Lung (tissue), 11 donors: ENCODE measurements at regions not wholly inside any gene's neighbourhood (a gene's known extent, or its start where the extent isn't known, plus 50 kb on each side); places are given as distances from the start of the nearest gene placed in this dataset.

Source experiments
- ATAC-seq: fragments of 200-7000 bp; cut with Tn5 transposase; one replicate; pipeline ENCODE4 v1.9.1; 2020; ENCODE audit warnings: moderate number of reproducible peaks; ENCODE audit not compliant: insufficient read depth, low FRiP score
- DNase-seq, 3 donors: peaks; one replicate each; pipeline ENCODE4 v3.0.0-alpha.2; 2013 to 2017
- H3K27ac ChIP-seq, 2 donors: one replicate each; pipeline ENCODE4 v1.5.1; 2013; ENCODE audit warnings: mild to moderate bottlenecking in 2 of 2, moderate library complexity in 2 of 2, control low read depth in 1 of 2, inconsistent platforms in 1 of 2, low read depth in 1 of 2, low read length in 1 of 2
- H3K27me3 ChIP-seq, 3 donors: one replicate each; pipeline ENCODE4 v1.5.1; 2013; ENCODE audit warnings: low read length in 2 of 3; ENCODE audit not compliant: control insufficient read depth in 3 of 3, insufficient read depth in 3 of 3
- H3K36me3 ChIP-seq, 4 donors: one replicate each; pipeline ENCODE4 v1.5.1; 2013; ENCODE audit warnings: low read length in 4 of 4, mild to moderate bottlenecking in 1 of 4, moderate library complexity in 1 of 4; ENCODE audit not compliant: control insufficient read depth in 4 of 4, insufficient read depth in 4 of 4
- H3K4me1 ChIP-seq, 5 donors: one replicate each; pipeline ENCODE4 v1.5.1; 2013; ENCODE audit warnings: low read length in 5 of 5, mild to moderate bottlenecking in 2 of 5, moderate library complexity in 1 of 5; ENCODE audit not compliant: control insufficient read depth in 5 of 5, insufficient read depth in 5 of 5
- H3K4me3 ChIP-seq: one replicate; pipeline ENCODE4 v1.5.1; 2013; ENCODE audit warnings: mild to moderate bottlenecking, control low read depth, moderate library complexity
- H3K9ac ChIP-seq, 2 donors: one replicate each; pipeline ENCODE4 v1.5.1; 2013; ENCODE audit warnings: low read length in 2 of 2, control low read depth in 1 of 2; ENCODE audit not compliant: insufficient read depth in 1 of 2
- H3K9me3 ChIP-seq, 4 donors: one replicate each; pipeline ENCODE4 v1.5.1; 2013; ENCODE audit warnings: low read length in 3 of 4, mild to moderate bottlenecking in 1 of 4, moderate library complexity in 1 of 4; ENCODE audit not compliant: control insufficient read depth in 4 of 4, insufficient read depth in 3 of 4
- CTCF ChIP-seq: IDR thresholded peaks from 2 replicates; pipeline ENCODE4 v1.5.1; 2012; ENCODE audit warnings: mild to moderate bottlenecking; ENCODE audit errors: control extremely low read depth, extremely low read depth
- WGBS, 2 donors: extraction: QIAGEN DNeasy Blood & Tissue Kit; methylation state at CpG; one replicate each; pipeline ENCODE4 v1.1.7; 2013; 5-methylcytosine and 5-hydroxymethylcytosine counted together
- donor health status: control.
- donor health status: control.
- donor health status: Bipolar disorder and iron deficiency.
- donor health status: healthy.
- donor health status: DM: yes; HTN: yes; CAD: no.

- peaks cover 0 to 20% (median 2%) of the 10 kb centered on the region in 5 donors for H3K4me1 ChIP-seq
- no peak for TF ChIP-seq CTCF
- 80 to 86% methylated on average over 3 of the region's 3 CpGs for WGBS, 2 donors
- no peaks in the 10 kb centered on the region for H3K36me3 ChIP-seq
- ATAC-seq (no peak), DNase-seq (no peak)
- no peak overlapping the region for H3K27ac ChIP-seq
- no peaks in the 10 kb centered on the region for H3K27me3 ChIP-seq
- H3K4me3 ChIP-seq, result no peak overlapping the region
- H3K9me3 ChIP-seq, result peaks cover 0 to 1% (median 0%) of the 10 kb centered on the region in 4 donors
- no peak overlapping the region for H3K9ac ChIP-seq
Observed at GRCh38 chr1:88537787-88538186, 146.3 kb upstream of the PKN2 start.

GRCh38 chr1:88538222-88538899, 145.7 kb upstream of the PKN2 start:
- peaks cover 0 to 15% (median 2%) of the 10 kb centered on the region in 5 donors for H3K4me1 ChIP-seq
- WGBS, 2 donors, result 71 to 88% methylated on average over 2 of the region's 2 CpGs
- no peaks in the 10 kb centered on the region for H3K36me3 ChIP-seq
- H3K9me3 ChIP-seq, result peaks cover 0 to 1% (median 0%) of the 10 kb centered on the region in 4 donors
- peak in 1 of 3 donors; percentile 31 for DNase-seq
- H3K27ac ChIP-seq, result no peak overlapping the region
- H3K27me3 ChIP-seq, result no peaks in the 10 kb centered on the region
- no peak overlapping the region for H3K4me3 ChIP-seq
- ATAC-seq, result no peak
- TF ChIP-seq CTCF, result no peak
- H3K9ac ChIP-seq, result no peak overlapping the region

- Histone ChIP-seq H3K4me3 (no peak overlapping the region), H3K36me3 (no peaks in the 10 kb centered on the region), H3K27ac (no peak overlapping the region), H3K4me1 (peaks cover 0 to 13% (median 2%) of the 10 kb centered on the region in 5 donors), H3K9ac (no peak overlapping the region), H3K9me3 (peaks cover 0 to 1% (median 0%) of the 10 kb centered on the region in 4 donors), H3K27me3 (no peaks in the 10 kb centered on the region)
- no peak for TF ChIP-seq CTCF
- ATAC-seq (no peak), DNase-seq (no peak)
- whole genome bisulfite sequencing, 2 donors, result 91 to 92% methylated on average over 2 of the region's 2 CpGs
Observed at GRCh38 chr1:88540255-88540654, 143.8 kb upstream of the PKN2 start.

GRCh38 chr1:88541596-88541995, 142.5 kb upstream of the PKN2 start:
- no peak for DNase-seq
- no peak overlapping the region for H3K27ac ChIP-seq
- no peak for ATAC-seq
- H3K27me3 ChIP-seq, result no peaks in the 10 kb centered on the region
- no peak overlapping the region for H3K9ac ChIP-seq
- peaks cover 0 to 1% (median 0%) of the 10 kb centered on the region in 4 donors for H3K9me3 ChIP-seq
- H3K4me3 ChIP-seq, result no peak overlapping the region
- 67 to 93% methylated on average over 1 of the region's 1 CpG for WGBS, 2 donors
- H3K36me3 ChIP-seq, result no peaks in the 10 kb centered on the region
- no peak for TF ChIP-seq CTCF
- peaks cover 0 to 17% (median 4%) of the 10 kb centered on the region in 5 donors for H3K4me1 ChIP-seq
